DOHH2 (cell line): ENCODE measurements at regions not wholly inside any gene's neighbourhood (a gene's known extent, or its start where the extent isn't known, plus 50 kb on each side); places are given as distances from the start of the nearest gene placed in this dataset.

Source experiments
- H3F3A ChIP-seq: fragments of 200-600 bp; sonication (generic), shearing (Covaris generic); 2 replicates; pipeline ENCODE4 v1.6.0; 2016; ENCODE audit warnings: antibody characterized with exemption, mild to moderate bottlenecking; ENCODE audit not compliant: control insufficient read depth, insufficient read depth
- H3K27ac ChIP-seq: fragments of 200-600 bp; sonication (generic); 2 replicates; pipeline ENCODE4 v1.5.1; 2014; ENCODE audit warnings: low read depth, mild to moderate bottlenecking, low read length, moderate library complexity
- H3K27me3 ChIP-seq: fragments of 200-600 bp; sonication (generic); 2 replicates; pipeline ENCODE4 v1.6.1; 2014; ENCODE audit warnings: mild to moderate bottlenecking, low read length, mixed read lengths; ENCODE audit not compliant: control insufficient read depth
- H3K36me3 ChIP-seq: fragments of 200-600 bp; sonication (generic); 2 replicates; pipeline ENCODE4 v1.6.1; 2014; ENCODE audit warnings: mild to moderate bottlenecking, low read length, moderate library complexity, mixed read lengths; ENCODE audit not compliant: control insufficient read depth
- H3K4me1 ChIP-seq: fragments of 200-600 bp; sonication (generic); 2 replicates; pipeline ENCODE4 v1.6.1; 2014; ENCODE audit warnings: mild to moderate bottlenecking, low read length, mixed read lengths; ENCODE audit not compliant: control insufficient read depth
- H3K4me2 ChIP-seq: fragments of 200-600 bp; sonication (generic); 2 replicates; pipeline ENCODE4 v1.6.0; 2014; ENCODE audit warnings: mild to moderate bottlenecking, low read length, moderate library complexity
- H3K4me3 ChIP-seq: fragments of 200-600 bp; sonication (generic); 2 replicates; pipeline ENCODE4 v1.5.1; 2014; ENCODE audit warnings: mild to moderate bottlenecking, low read length, mixed read lengths
- H3K79me2 ChIP-seq: fragments of 200-600 bp; sonication (generic); 2 replicates; pipeline ENCODE4 v1.6.1; 2014; ENCODE audit warnings: mild to moderate bottlenecking, low read length, mixed read lengths; ENCODE audit not compliant: control insufficient read depth
- H3K9me2 ChIP-seq: fragments of 200-600 bp; sonication (generic); replicated peaks from 2 replicates; pipeline ENCODE4 v1.6.1; 2014; ENCODE audit warnings: mild to moderate bottlenecking, low read length, mixed read lengths; ENCODE audit not compliant: control insufficient read depth
- H3K9me3 ChIP-seq: fragments of 200-600 bp; sonication (generic); 2 replicates; pipeline ENCODE4 v1.6.1; 2014; ENCODE audit warnings: antibody characterized with exemption, low read length, mixed read lengths; ENCODE audit not compliant: control insufficient read depth, insufficient read depth
- H4K20me1 ChIP-seq: fragments of 200-600 bp; sonication (generic); 2 replicates; pipeline ENCODE4 v1.6.0; 2014; ENCODE audit warnings: low read depth, mild to moderate bottlenecking, antibody characterized with exemption, low read length, moderate library complexity; ENCODE audit not compliant: control insufficient read depth, insufficient read depth
- EZH2phosphoT487 ChIP-seq: fragments of 200-600 bp; sonication (generic); IDR thresholded peaks from 2 replicates; pipeline ENCODE4 v1.6.1; 2017; ENCODE audit warnings: borderline replicate concordance, mild to moderate bottlenecking, antibody characterized with exemption, low read length, moderate library complexity, mixed read lengths
- TF ChIP-seq, protein P1 (sequence below): fragments of 200-600 bp; sonication (generic); IDR thresholded peaks from one replicate; pipeline ENCODE4 v1.5.1; 2014; ENCODE audit warnings: antibody characterized with exemption, mild to moderate bottlenecking, low read depth, low read length; ENCODE audit not compliant: poor library complexity, severe bottlenecking

DNA sequence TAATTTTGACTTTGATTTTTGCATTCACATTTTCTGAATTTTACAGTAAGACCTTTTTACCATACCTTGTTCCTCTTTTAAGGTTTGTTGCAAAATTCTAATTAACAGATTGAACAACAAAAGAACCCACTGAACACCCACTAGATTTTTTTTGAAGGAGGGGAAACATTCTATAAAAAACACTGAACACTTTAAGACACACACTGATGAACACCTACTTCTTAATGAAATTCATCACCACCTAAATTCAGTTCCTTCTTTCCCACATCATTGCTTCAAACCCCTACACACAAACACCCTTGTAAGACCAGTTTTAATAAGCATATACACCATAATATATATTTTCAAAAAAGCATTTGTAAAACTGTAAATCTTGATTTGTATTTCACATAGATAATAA, 559.0 kb upstream of the MEF2C start:
- Histone ChIP-seq H3K4me1 (peaks cover 36% of the 10 kb centered on the region), H3K4me3 (no peak overlapping the region), H3K36me3 (no peaks in the 10 kb centered on the region), H3K27ac (no peak overlapping the region), H3K9me2 (no peaks in the 10 kb centered on the region), H3K79me2 (no peaks in the 10 kb centered on the region), H3K27me3 (no peaks in the 10 kb centered on the region), H3K9me3 (no peaks in the 10 kb centered on the region), H4K20me1 (no peaks in the 10 kb centered on the region), H3F3A (no peaks in the 10 kb centered on the region), H3K4me2 (no peak overlapping the region)
- TF ChIP-seq, protein P1, sequence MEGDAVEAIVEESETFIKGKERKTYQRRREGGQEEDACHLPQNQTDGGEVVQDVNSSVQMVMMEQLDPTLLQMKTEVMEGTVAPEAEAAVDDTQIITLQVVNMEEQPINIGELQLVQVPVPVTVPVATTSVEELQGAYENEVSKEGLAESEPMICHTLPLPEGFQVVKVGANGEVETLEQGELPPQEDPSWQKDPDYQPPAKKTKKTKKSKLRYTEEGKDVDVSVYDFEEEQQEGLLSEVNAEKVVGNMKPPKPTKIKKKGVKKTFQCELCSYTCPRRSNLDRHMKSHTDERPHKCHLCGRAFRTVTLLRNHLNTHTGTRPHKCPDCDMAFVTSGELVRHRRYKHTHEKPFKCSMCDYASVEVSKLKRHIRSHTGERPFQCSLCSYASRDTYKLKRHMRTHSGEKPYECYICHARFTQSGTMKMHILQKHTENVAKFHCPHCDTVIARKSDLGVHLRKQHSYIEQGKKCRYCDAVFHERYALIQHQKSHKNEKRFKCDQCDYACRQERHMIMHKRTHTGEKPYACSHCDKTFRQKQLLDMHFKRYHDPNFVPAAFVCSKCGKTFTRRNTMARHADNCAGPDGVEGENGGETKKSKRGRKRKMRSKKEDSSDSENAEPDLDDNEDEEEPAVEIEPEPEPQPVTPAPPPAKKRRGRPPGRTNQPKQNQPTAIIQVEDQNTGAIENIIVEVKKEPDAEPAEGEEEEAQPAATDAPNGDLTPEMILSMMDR, result no peak
- no peak for TF ChIP-seq EZH2phosphoT487

DNA sequence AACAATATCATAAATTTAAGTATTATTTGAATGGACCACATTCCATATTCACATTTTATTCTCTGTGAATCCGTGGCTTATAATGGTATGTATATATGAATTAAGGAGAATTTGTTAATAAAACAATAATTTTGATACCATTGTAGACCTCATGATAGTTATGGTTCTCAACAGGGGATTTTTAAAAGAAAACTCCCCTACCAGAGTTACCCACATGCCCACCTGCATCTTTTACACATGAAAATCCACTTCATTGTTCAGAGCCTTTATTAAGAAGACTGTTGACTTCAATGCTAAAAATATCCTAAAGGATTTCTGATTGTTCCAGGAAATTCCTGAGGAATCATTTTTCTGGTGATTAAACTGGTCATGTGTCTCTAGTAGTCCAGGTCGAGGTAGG, 557.7 kb upstream of the MEF2C start:
- TF ChIP-seq, protein P1, result no peak
- no peak for TF ChIP-seq EZH2phosphoT487
- Histone ChIP-seq H3K27me3 (no peaks in the 10 kb centered on the region), H3K27ac (no peak overlapping the region), H3K9me3 (no peaks in the 10 kb centered on the region), H3K9me2 (no peaks in the 10 kb centered on the region), H3K79me2 (no peaks in the 10 kb centered on the region), H3F3A (no peaks in the 10 kb centered on the region), H3K4me2 (no peak overlapping the region), H3K36me3 (no peaks in the 10 kb centered on the region), H4K20me1 (no peaks in the 10 kb centered on the region), H3K4me1 (peaks cover 30% of the 10 kb centered on the region), H3K4me3 (no peak overlapping the region)

- TF ChIP-seq EZH2phosphoT487, result no peak
- TF ChIP-seq, protein P1, result no peak
- H3K4me2 ChIP-seq, result no peak overlapping the region
- H3K27ac ChIP-seq, result no peak overlapping the region
- no peaks in the 10 kb centered on the region for H3K27me3 ChIP-seq
- H4K20me1 ChIP-seq, result no peaks in the 10 kb centered on the region
- H3K9me3 ChIP-seq, result no peaks in the 10 kb centered on the region
- no peaks in the 10 kb centered on the region for H3K79me2 ChIP-seq
- H3K9me2 ChIP-seq, result no peaks in the 10 kb centered on the region; the same call in 1 of the 2 replicates
- no peak overlapping the region for H3K4me3 ChIP-seq
- no peaks in the 10 kb centered on the region for H3F3A ChIP-seq
- no peaks in the 10 kb centered on the region for H3K36me3 ChIP-seq
- H3K4me1 ChIP-seq, result peaks cover 4% of the 10 kb centered on the region
Measured at GRCh38 chr5:89437450-89438435, 554.8 kb upstream of the MEF2C start.
